C4-2B (cell line): ENCODE measurements at regions not wholly inside any gene's neighbourhood (a gene's known extent, or its start where the extent isn't known, plus 50 kb on each side); places are given as distances from the start of the nearest gene placed in this dataset.

Source experiments
- H3K27ac ChIP-seq: fragments of 450-650 bp; 2 replicates; pipeline ENCODE4 v1.5.1; 2017
- ZFX ChIP-seq: fragments of 450-650 bp; IDR thresholded peaks from 2 replicates; pipeline ENCODE4 v1.6.1; 2017
- TF ChIP-seq, protein P1 (sequence below): fragments of 450-650 bp; conservative IDR thresholded peaks from 2 replicates; pipeline ENCODE4 v1.5.1; 2017; ENCODE audit warnings: mild to moderate bottlenecking

- TF ChIP-seq, protein P1, sequence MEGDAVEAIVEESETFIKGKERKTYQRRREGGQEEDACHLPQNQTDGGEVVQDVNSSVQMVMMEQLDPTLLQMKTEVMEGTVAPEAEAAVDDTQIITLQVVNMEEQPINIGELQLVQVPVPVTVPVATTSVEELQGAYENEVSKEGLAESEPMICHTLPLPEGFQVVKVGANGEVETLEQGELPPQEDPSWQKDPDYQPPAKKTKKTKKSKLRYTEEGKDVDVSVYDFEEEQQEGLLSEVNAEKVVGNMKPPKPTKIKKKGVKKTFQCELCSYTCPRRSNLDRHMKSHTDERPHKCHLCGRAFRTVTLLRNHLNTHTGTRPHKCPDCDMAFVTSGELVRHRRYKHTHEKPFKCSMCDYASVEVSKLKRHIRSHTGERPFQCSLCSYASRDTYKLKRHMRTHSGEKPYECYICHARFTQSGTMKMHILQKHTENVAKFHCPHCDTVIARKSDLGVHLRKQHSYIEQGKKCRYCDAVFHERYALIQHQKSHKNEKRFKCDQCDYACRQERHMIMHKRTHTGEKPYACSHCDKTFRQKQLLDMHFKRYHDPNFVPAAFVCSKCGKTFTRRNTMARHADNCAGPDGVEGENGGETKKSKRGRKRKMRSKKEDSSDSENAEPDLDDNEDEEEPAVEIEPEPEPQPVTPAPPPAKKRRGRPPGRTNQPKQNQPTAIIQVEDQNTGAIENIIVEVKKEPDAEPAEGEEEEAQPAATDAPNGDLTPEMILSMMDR = no peak
- TF ChIP-seq ZFX = no peak
- no peak overlapping the region for H3K27ac ChIP-seq
Measured at GRCh38 chr15:96838081-96838480, 507.6 kb downstream of the NR2F2 start.

DNA sequence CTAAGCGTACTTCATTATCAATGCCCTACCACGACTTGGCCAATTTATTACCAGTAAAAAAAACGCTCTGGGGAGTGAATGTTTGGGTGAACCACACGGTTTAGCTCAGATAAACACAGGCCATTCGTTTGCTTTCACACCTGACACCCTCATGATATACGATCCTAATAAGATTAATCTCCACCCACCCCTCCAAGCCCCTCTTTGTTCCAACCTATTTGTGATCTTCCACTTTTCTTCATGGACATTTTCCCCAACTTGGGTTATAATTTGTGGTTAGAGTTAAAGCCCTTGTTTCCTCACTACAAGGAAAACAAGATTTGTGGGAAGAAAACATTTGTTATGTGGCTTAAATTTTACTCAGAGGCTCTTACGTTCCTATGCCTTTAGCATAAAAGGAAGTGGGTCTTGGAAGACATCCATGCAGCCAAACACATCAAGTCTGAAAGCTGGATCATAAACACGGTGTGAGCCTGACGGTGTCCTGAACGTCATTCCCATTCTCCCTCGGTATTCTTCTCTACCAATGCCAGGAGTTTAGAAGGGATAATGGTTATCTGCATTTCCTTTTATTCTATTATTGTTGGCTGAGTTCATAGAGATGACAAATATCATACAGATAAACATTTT, 518.9 kb downstream of the NR2F2 start:
- no peak overlapping the region for H3K27ac ChIP-seq
- TF ChIP-seq ZFX = no peak

- TF ChIP-seq, protein P1 = no peak
- no peak for TF ChIP-seq ZFX
- no peak overlapping the region for H3K27ac ChIP-seq
Measured at GRCh38 chr15:96851613-96852012, 521.1 kb downstream of the NR2F2 start.

- H3K27ac ChIP-seq = no peak overlapping the region
- TF ChIP-seq, protein P1 = no peak
- TF ChIP-seq ZFX = no peak
Measured at GRCh38 chr15:96858694-96859093, 528.2 kb downstream of the NR2F2 start.

DNA sequence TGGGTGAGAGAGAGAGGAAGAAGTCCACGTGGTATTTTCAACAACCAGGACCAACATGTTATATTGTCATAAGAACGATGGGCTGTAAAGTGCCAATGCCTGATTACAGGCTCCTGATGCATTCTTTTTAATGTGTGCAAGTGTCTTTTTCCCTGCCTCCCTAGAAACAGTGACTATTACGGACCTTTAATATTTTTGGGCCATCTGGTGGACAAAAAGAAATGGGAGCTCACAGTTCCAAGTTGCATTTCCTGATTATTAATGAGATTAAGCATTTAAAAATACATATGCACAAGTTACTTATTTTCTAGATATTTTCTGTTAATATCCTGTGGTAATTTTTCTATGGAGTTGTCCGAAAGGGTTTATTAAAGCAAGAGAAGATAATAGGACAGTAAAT, 530.2 kb downstream of the NR2F2 start:
- TF ChIP-seq ZFX = no peak
- TF ChIP-seq, protein P1 = peak; percentile 53
- H3K27ac ChIP-seq = no peak overlapping the region

- TF ChIP-seq ZFX = no peak
- TF ChIP-seq, protein P1 = no peak
- H3K27ac ChIP-seq = no peak overlapping the region
Measured at GRCh38 chr15:96867992-96868391, 537.5 kb downstream of the NR2F2 start.

- H3K27ac ChIP-seq = no peak overlapping the region
- TF ChIP-seq, protein P1 = no peak
- no peak for TF ChIP-seq ZFX
Measured at GRCh38 chr15:96869122-96869521, 538.6 kb downstream of the NR2F2 start.

DNA sequence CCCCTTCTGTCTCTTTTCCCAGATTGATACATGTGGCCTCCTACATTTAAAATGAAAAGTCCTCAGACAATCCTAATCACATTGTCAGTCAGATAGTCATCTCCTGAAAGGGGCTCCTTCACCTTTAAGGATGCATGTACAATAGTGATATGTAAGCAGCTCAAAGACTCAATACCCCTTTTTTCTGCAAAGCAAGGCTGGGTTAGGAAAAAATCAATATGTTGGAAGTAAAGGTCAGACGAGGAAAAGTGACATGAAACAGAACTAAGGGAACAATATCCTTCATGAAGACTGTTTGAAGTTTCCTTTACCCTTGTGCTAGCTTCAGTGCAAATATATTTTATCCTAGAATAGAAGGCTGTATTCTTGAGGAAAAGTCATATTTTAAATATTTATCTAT, 539.3 kb downstream of the NR2F2 start:
- no peak overlapping the region for H3K27ac ChIP-seq
- no peak for TF ChIP-seq ZFX
- TF ChIP-seq, protein P1 = no peak
